ENCODE measurements at regions not wholly inside any gene's neighbourhood (a gene's known extent, or its start where the extent isn't known, plus 50 kb on each side); places are given as distances from the start of the nearest gene placed in this dataset.

DNA sequence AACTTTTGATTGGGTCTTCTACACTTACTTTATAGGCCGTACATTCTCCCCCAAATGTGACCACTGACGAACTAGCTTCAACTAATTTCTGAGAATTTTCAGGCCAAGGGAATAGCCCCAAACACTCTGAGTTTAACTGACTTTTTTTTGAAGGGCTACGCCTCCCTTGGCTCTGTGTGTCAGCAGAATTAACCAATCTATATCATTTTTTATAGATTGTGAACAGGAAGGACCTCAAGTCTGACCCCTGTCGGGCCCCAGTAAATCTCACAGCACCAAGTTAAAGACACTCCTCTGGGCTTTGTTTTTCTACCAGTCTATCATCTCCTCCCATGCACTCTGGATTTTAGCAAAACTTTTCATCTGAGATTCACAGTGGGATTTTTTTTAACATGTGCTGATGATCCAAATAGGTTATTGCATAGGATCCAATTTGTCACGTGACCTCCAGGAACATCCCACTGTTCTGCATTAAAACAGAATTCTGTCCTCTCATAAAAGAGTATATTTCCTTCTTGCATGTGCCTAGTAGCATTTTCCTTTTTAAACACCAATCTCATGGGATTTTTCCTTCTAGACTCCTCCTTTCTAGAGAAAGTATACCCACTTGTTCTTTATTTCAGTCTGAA lies 307.1 kb downstream of the OSR1 start (continued):
- TF ChIP-seq, protein P1, sequence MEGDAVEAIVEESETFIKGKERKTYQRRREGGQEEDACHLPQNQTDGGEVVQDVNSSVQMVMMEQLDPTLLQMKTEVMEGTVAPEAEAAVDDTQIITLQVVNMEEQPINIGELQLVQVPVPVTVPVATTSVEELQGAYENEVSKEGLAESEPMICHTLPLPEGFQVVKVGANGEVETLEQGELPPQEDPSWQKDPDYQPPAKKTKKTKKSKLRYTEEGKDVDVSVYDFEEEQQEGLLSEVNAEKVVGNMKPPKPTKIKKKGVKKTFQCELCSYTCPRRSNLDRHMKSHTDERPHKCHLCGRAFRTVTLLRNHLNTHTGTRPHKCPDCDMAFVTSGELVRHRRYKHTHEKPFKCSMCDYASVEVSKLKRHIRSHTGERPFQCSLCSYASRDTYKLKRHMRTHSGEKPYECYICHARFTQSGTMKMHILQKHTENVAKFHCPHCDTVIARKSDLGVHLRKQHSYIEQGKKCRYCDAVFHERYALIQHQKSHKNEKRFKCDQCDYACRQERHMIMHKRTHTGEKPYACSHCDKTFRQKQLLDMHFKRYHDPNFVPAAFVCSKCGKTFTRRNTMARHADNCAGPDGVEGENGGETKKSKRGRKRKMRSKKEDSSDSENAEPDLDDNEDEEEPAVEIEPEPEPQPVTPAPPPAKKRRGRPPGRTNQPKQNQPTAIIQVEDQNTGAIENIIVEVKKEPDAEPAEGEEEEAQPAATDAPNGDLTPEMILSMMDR (IDR thresholded peaks at IDR 0.05; ENCODE audit: low read depth, low read length, missing input control) = no peak
- TF ChIP-seq GABPA (IDR thresholded peaks at IDR 0.05 in 1 of 2, conservative IDR thresholded peaks at IDR 0.05 in 1 of 2) = no peak
- TF ChIP-seq FOXA2 (IDR thresholded peaks at IDR 0.05) = no peak

DNA sequence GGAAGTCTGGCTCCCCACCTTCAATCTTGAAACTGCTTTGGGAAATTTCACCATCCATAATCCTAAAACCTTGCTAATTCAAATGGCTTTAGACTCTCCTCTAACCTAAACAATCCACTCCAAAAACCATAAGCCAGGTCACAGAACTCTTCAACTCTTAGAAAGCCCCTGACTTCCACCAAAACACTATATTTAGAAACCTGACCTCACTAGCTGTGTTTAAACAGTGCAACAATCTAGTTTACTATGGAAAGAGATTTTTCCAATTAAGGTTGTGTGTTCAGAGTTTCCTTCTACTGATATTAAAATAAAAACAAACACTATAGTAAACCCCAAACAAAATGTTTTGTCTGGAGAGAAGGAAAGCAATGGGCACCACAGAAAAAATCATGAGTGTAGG lies 308.1 kb downstream of the OSR1 start:
- no peak overlapping the region for H3K9ac ChIP-seq (ENCODE audit: low read depth in 1 of 2, low read length in 2 of 2)

More for the DNA sequence above, 308.1 kb downstream of the OSR1 start:
- Histone ChIP-seq H3K4me3 (ENCODE audit: low read depth in 1 of 3, low read length in 3 of 3) (no peak overlapping the region), H3K36me3 (ENCODE audit: control insufficient read depth in 4 of 4, insufficient read depth in 3 of 4, low read depth in 1 of 4, low read length in 3 of 4) (no peaks in the 10 kb centered on the region), H3K27ac (ENCODE audit: low read depth in 1 of 2, low read length in 2 of 2) (no peak overlapping the region), H3K4me1 (ENCODE audit: control insufficient read depth in 4 of 4, insufficient read depth in 4 of 4, low read length in 3 of 4) (peaks cover 0 to 5% (median 1%) of the 10 kb centered on the region in 4 donors), H3K27me3 (ENCODE audit: control insufficient read depth in 4 of 4, insufficient read depth in 4 of 4, low read length in 3 of 4) (no peaks in the 10 kb centered on the region), H3K9me3 (ENCODE audit: control insufficient read depth in 4 of 4, low read length in 3 of 4) (no peaks in the 10 kb centered on the region)
- DNase-seq (ENCODE audit: low spot score) = no peak
- TF ChIP-seq HNF4G (IDR thresholded peaks at IDR 0.05) (no peak), HNF4A (conservative IDR thresholded peaks at IDR 0.05) (no peak), NR2F2 (IDR thresholded peaks at IDR 0.05) (no peak), TAF1 (conservative IDR thresholded peaks at IDR 0.05) (no peak), FOXA1 (IDR thresholded peaks at IDR 0.05) (no peak), EGR1 (IDR thresholded peaks at IDR 0.05; ENCODE audit: low read depth in 2 of 2) (no peak), SP1 (IDR thresholded peaks at IDR 0.05) (no peak), RXRA (IDR thresholded peaks at IDR 0.05) (no peak), JUND (IDR thresholded peaks at IDR 0.05) (no peak), YY1 (IDR thresholded peaks at IDR 0.05) (no peak), GABPA (IDR thresholded peaks at IDR 0.05 in 1 of 2, conservative IDR thresholded peaks at IDR 0.05 in 1 of 2) (no peak), RAD21 (IDR thresholded peaks at IDR 0.05) (no peak), FOXA2 (IDR thresholded peaks at IDR 0.05) (no peak)
- TF ChIP-seq, protein P2, sequence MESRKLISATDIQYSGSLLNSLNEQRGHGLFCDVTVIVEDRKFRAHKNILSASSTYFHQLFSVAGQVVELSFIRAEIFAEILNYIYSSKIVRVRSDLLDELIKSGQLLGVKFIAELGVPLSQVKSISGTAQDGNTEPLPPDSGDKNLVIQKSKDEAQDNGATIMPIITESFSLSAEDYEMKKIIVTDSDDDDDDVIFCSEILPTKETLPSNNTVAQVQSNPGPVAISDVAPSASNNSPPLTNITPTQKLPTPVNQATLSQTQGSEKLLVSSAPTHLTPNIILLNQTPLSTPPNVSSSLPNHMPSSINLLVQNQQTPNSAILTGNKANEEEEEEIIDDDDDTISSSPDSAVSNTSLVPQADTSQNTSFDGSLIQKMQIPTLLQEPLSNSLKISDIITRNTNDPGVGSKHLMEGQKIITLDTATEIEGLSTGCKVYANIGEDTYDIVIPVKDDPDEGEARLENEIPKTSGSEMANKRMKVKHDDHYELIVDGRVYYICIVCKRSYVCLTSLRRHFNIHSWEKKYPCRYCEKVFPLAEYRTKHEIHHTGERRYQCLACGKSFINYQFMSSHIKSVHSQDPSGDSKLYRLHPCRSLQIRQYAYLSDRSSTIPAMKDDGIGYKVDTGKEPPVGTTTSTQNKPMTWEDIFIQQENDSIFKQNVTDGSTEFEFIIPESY (IDR thresholded peaks at IDR 0.05) = no peak
- TF ChIP-seq, protein P3, sequence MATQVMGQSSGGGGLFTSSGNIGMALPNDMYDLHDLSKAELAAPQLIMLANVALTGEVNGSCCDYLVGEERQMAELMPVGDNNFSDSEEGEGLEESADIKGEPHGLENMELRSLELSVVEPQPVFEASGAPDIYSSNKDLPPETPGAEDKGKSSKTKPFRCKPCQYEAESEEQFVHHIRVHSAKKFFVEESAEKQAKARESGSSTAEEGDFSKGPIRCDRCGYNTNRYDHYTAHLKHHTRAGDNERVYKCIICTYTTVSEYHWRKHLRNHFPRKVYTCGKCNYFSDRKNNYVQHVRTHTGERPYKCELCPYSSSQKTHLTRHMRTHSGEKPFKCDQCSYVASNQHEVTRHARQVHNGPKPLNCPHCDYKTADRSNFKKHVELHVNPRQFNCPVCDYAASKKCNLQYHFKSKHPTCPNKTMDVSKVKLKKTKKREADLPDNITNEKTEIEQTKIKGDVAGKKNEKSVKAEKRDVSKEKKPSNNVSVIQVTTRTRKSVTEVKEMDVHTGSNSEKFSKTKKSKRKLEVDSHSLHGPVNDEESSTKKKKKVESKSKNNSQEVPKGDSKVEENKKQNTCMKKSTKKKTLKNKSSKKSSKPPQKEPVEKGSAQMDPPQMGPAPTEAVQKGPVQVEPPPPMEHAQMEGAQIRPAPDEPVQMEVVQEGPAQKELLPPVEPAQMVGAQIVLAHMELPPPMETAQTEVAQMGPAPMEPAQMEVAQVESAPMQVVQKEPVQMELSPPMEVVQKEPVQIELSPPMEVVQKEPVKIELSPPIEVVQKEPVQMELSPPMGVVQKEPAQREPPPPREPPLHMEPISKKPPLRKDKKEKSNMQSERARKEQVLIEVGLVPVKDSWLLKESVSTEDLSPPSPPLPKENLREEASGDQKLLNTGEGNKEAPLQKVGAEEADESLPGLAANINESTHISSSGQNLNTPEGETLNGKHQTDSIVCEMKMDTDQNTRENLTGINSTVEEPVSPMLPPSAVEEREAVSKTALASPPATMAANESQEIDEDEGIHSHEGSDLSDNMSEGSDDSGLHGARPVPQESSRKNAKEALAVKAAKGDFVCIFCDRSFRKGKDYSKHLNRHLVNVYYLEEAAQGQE (IDR thresholded peaks at IDR 0.05) = no peak
- TF ChIP-seq, protein P4, sequence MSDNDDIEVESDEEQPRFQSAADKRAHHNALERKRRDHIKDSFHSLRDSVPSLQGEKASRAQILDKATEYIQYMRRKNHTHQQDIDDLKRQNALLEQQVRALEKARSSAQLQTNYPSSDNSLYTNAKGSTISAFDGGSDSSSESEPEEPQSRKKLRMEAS (IDR thresholded peaks at IDR 0.05) = no peak
- TF ChIP-seq, protein P1 (IDR thresholded peaks at IDR 0.05; ENCODE audit: low read depth, low read length, missing input control) = no peak

Measured in liver (tissue), 7 donors.